AG09319 (cell line): ENCODE measurements at regions not wholly inside any gene's neighbourhood (a gene's known extent, or its start where the extent isn't known, plus 50 kb on each side); places are given as distances from the start of the nearest gene placed in this dataset.

Experiments
- DNase-seq: peaks from one replicate; pipeline ENCODE4 v3.0.0-alpha.2; 2010; ENCODE audit warnings: low read depth; ENCODE audit errors: extremely low read depth
- TF ChIP-seq, protein P1 (sequence below): IDR thresholded peaks from 2 replicates; pipeline ENCODE4 v1.5.1; 2011; ENCODE audit warnings: low read depth, mild to moderate bottlenecking, inconsistent platforms, low read length, moderate library complexity

DNA sequence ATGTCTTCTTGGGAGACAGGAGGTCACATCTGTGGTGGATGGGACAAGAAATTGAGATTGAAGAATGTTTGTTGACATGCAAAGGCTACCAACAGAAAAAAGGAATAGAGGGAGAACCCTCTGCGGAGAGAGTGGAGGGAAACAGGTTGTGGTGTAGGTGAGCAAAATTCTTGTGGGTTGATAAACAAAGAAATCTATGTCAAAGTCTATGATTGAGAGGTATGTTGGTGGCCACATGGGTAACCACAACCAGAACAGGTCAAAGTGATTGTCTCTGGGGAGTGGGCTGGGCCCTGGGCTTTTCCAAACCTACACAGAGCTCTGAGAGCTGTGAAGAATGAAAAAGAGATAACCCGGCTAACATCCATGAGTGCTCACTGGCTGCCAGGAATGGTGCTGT, 62.8 kb upstream of the NCK2 start:
- TF ChIP-seq, protein P1, sequence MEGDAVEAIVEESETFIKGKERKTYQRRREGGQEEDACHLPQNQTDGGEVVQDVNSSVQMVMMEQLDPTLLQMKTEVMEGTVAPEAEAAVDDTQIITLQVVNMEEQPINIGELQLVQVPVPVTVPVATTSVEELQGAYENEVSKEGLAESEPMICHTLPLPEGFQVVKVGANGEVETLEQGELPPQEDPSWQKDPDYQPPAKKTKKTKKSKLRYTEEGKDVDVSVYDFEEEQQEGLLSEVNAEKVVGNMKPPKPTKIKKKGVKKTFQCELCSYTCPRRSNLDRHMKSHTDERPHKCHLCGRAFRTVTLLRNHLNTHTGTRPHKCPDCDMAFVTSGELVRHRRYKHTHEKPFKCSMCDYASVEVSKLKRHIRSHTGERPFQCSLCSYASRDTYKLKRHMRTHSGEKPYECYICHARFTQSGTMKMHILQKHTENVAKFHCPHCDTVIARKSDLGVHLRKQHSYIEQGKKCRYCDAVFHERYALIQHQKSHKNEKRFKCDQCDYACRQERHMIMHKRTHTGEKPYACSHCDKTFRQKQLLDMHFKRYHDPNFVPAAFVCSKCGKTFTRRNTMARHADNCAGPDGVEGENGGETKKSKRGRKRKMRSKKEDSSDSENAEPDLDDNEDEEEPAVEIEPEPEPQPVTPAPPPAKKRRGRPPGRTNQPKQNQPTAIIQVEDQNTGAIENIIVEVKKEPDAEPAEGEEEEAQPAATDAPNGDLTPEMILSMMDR: no peak
- no peak for DNase-seq

DNA sequence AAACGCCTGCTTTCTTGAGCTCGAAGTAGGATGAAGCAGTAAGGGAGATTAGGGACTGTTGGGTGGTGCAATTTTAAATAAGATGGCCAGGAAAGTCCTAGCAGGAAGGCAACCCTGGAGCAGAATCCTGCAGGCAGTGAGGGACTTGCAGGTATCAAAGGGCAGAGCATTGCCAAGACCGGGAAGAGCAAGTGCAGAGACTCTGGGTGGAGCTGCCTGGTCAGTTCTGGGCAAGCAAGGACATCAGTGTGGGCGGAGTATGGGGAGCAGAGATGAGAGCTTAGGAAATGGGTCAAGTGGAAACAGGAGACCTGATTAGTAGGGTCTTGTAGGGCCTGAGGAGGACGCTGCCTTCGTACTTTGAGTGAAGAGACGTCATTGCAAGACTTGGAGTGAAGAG, 64.4 kb upstream of the NCK2 start:
- TF ChIP-seq, protein P1: no peak

DNA sequence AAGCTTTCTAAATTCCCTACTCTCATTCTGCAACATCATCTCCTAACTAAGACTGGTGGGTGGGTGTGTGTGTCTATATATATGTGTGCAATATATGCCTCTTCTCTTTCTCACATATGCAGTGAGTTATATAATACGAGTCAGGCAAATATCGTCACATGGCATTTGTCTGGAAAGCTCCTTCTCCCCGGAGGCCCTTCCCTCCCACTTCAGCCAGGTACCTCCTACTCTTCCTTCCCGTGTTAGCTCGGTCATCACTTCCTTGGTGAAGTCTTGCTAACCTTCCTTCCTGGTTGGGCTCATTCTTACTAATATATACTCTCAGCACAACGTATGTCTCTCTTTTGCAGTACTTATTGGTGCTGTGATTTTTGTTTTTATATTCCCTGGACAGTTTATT, 66.4 kb upstream of the NCK2 start:
- DNase-seq: no peak
- TF ChIP-seq, protein P1: no peak

More for the DNA sequence above, 64.4 kb upstream of the NCK2 start:
- no peak for DNase-seq

DNA sequence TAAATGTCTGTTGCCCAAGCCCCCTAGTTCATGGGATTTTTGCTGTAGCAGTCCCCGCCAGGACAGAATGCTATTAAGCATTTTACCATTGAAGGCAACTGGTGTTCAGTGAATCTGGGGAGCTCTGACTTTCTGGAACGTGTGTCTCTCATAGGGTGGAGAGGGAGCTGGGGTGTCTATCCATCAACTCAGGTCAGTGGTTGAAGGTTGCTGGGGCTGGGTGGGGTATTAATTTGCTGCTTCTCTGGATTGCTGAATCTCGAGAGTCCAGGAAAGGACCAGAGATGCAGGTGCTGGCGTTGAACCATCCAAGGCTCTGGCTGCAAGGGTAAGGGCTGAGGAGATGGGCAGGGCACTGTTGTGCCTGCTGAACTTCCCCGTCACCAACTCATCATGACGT, 66.8 kb upstream of the NCK2 start:
- TF ChIP-seq, protein P1: no peak
- DNase-seq: no peak

DNA sequence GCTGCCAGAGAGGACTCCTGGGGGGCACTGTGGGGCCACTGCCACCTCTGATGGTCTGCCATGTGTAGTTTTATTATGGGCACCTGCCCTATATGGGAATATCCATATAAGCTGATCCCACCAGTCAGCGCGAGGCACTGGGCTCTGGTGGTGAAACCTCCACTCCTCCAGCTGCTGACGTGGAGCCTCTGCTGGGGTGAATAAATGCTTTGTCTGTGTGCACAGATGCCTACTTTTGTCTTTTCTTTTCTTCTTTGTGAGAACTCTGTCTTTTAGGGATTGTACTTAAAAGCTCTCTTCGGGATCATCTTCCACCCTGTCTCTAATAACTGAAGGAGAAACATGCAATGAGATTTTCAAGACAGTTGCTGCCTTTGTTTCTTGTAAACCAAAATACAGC, 68.9 kb upstream of the NCK2 start:
- no peak for DNase-seq
- TF ChIP-seq, protein P1: no peak

DNA sequence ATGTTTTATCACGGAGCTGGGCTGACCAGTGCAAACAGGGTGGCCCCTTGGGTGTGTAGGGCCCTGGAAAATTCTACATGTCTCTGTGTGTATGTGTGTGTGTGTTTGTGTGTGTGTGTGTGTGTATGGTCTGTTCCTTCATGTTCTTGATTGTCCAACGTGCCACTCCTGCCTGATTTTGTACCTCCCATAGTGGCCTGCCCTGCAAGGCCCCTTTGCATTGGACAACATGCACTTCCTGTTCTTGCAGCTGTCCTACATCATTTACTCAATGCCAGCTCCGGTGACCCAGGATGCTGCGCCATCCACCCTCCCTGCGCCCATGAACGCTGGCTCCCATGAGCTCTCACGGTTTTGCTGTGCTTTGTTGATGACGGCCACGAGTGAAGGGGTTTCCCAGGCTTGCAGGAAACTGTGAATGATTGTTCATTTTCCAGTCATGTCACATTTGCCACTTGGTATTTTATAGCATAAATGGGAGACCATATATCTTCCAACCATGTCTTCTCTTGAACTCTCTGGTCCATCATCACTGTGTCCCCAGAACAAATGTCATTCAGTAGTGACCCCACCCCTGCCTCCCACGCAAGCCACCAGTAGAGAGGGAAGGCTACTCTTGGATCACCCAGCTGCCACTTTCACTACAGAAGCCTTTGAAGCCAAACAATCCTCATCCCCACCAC, 69.7 kb upstream of the NCK2 start:
- TF ChIP-seq, protein P1: no peak
- DNase-seq: no peak

DNA sequence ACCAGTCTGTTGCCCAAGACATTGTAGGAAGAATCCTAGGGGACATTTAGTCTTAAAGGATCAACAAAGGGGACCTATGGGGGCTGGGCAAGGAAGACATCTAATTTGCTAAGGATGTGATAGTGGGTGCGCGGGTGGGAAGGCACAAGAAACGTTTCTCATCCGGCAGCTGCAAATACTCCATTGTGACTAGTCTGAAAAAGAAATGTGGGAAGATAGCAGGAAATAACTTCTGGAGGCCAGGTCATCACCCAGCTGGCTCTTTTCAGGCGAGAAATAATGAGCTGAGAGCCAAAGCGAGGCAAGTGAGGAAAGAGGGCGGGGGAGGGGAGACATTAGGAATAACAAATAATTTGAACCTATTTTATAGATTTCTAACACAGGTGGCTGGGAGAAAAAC, 70.3 kb upstream of the NCK2 start:
- DNase-seq: no peak
- TF ChIP-seq, protein P1: no peak
